Left ventricle myocardium inferior (tissue), 1 donor: ENCODE measurements at regions not wholly inside any gene's neighbourhood (a gene's known extent, or its start where the extent isn't known, plus 50 kb on each side); places are given as distances from the start of the nearest gene placed in this dataset.

Experiments
- DNase-seq: peaks from one replicate; pipeline ENCODE4 v3.0.0-alpha.2; 2020
- H3K27ac ChIP-seq: fragments of 200-600 bp; replicated peaks from 2 replicates; pipeline ENCODE4 v1.8.0; 2021
- H3K27me3 ChIP-seq: fragments of 200-600 bp; 2 replicates; pipeline ENCODE4 v1.8.0; 2021; ENCODE audit warnings: low read depth
- H3K36me3 ChIP-seq: fragments of 200-600 bp; 2 replicates; pipeline ENCODE4 v1.8.0; 2021
- H3K4me1 ChIP-seq: fragments of 200-600 bp; 2 replicates; pipeline ENCODE4 v1.8.0; 2021
- H3K4me3 ChIP-seq: fragments of 200-600 bp; 2 replicates; pipeline ENCODE4 v1.8.0; 2021; ENCODE audit warnings: mild to moderate bottlenecking, moderate library complexity
- H3K9me3 ChIP-seq: fragments of 200-600 bp; replicated peaks from 2 replicates; pipeline ENCODE4 v1.8.0; 2021
- intact Hi-C: fragments of 100-400 bp; cut with micrococcal nuclease; formaldehyde crosslinking; loops from one replicate; pipeline ENCODE4 v1.11.0; 2022
- TF ChIP-seq, protein P1 (sequence below): fragments of 200-600 bp; IDR thresholded peaks from 2 replicates; pipeline ENCODE4 v1.8.0; 2021; ENCODE audit warnings: antibody characterized with exemption, mild to moderate bottlenecking, borderline replicate concordance
- donor health status: DM: no; HTN: yes; CAD: no; lungs with severe emphysema.

DNA sequence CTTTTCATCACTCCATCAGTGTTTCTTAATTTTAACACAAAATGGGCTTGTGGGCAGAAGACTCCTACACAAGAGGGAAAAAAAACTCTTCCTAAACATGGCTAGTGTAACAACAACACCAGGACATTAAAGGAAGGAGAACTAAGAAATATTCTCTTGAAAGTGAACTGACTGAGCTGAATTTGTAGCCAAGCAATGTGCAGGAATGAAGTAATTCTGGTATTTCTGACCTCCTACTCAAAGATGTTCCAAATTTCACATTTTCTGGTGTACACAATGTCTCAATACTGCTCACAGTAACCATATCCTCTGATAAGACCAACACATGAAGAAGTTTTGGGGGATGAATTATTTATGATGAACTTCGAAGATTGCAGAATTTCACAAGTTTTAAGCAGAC is 357.3 kb downstream of the DUSP6 start:
- Histone ChIP-seq H3K4me1 (no peaks in the 10 kb centered on the region), H3K36me3 (no peaks in the 10 kb centered on the region), H3K27ac (no peak overlapping the region), H3K27me3 (no peaks in the 10 kb centered on the region), H3K9me3 (no peaks in the 10 kb centered on the region), H3K4me3 (no peak overlapping the region)
- DNase-seq = no peak
- TF ChIP-seq, protein P1, sequence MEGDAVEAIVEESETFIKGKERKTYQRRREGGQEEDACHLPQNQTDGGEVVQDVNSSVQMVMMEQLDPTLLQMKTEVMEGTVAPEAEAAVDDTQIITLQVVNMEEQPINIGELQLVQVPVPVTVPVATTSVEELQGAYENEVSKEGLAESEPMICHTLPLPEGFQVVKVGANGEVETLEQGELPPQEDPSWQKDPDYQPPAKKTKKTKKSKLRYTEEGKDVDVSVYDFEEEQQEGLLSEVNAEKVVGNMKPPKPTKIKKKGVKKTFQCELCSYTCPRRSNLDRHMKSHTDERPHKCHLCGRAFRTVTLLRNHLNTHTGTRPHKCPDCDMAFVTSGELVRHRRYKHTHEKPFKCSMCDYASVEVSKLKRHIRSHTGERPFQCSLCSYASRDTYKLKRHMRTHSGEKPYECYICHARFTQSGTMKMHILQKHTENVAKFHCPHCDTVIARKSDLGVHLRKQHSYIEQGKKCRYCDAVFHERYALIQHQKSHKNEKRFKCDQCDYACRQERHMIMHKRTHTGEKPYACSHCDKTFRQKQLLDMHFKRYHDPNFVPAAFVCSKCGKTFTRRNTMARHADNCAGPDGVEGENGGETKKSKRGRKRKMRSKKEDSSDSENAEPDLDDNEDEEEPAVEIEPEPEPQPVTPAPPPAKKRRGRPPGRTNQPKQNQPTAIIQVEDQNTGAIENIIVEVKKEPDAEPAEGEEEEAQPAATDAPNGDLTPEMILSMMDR = no peak
- intact Hi-C loops = loop anchor here (10.0 kb wide), 2 partner anchors 410 to 840 kb away; partner anchors contain the start of gene KITLG

DNA sequence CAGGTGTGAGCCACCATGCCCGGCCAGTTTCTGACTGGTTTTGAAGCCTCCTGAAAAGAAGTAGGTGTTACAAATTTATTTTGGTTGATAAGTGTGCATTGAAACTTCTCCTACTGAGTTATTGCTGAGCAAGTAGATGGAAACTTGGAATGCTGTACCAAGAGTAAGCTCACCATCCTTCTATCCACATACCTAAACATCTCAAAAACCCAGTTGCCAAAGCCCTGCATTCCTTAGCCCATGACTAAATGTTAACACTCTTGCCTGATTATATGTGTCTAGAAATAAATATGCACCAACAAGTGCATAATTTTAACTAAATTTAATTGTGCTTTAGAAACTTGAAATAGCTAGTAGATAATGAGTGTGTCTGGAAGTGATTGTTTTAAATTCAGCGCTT is 357.8 kb downstream of the DUSP6 start:
- H3K27ac ChIP-seq = no peak overlapping the region
- no peaks in the 10 kb centered on the region for H3K9me3 ChIP-seq
- intact Hi-C loops = loop anchor here (10.0 kb wide), 2 partner anchors 410 to 840 kb away; partner anchors contain the start of gene KITLG
- H3K36me3 ChIP-seq = no peaks in the 10 kb centered on the region
- H3K4me3 ChIP-seq = no peak overlapping the region
- TF ChIP-seq, protein P1 = no peak
- no peaks in the 10 kb centered on the region for H3K4me1 ChIP-seq
- H3K27me3 ChIP-seq = no peaks in the 10 kb centered on the region
- DNase-seq = no peak

DNA sequence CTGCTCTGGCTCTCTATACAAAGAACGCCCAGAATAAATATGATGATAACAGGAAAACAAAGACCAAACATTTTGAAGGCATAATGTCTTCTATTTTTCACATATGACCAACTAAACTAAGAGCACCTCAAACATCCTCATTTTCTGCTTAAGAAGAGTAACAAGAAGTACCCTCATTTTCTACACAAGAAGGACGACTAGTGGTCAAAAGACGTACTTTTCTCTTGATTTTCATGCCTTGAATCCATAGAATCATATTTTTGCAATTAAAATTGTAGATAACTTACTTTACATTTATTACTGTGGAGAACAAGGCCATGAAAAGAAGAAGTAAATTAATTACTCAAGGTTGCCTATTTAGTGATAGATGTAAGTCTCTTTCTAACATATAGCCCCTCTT is 358.6 kb downstream of the DUSP6 start:
- TF ChIP-seq, protein P1 = peak; percentile 73
- Histone ChIP-seq H3K4me3 (no peak overlapping the region), H3K36me3 (no peaks in the 10 kb centered on the region), H3K4me1 (no peaks in the 10 kb centered on the region), H3K27me3 (no peaks in the 10 kb centered on the region), H3K27ac (no peak overlapping the region), H3K9me3 (no peaks in the 10 kb centered on the region)
- intact Hi-C loops = loop anchor here (10.0 kb wide), 2 partner anchors 409 to 839 kb away; partner anchors contain the start of gene KITLG
- no peak for DNase-seq

DNA sequence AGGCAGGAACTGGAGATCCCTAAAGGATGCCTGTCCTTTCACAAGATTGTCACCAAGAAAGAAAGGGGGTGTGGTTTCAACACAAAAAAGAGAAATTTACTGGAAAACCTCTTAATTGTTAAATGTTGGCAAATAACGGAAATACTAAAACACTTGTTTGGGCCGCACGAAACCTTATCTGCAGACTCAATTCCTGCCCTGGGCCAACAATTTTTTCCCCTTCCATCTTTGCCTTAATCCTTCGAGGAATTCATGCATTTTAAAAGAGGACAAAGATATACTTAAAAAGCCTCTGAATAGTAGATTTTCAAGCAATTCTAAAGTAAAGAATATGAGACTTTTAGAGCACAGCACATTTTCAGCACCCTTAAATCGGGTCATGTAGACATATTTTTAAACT is 366.2 kb downstream of the DUSP6 start:
- DNase-seq = no peak
- TF ChIP-seq, protein P1 = no peak
- Histone ChIP-seq H3K27me3 (no peaks in the 10 kb centered on the region), H3K36me3 (no peaks in the 10 kb centered on the region), H3K27ac (peak overlapping the region; percentile 47), H3K4me1 (peaks cover 16% of the 10 kb centered on the region), H3K4me3 (no peak overlapping the region), H3K9me3 (no peaks in the 10 kb centered on the region)
- intact Hi-C loops = no loop called here

DNA sequence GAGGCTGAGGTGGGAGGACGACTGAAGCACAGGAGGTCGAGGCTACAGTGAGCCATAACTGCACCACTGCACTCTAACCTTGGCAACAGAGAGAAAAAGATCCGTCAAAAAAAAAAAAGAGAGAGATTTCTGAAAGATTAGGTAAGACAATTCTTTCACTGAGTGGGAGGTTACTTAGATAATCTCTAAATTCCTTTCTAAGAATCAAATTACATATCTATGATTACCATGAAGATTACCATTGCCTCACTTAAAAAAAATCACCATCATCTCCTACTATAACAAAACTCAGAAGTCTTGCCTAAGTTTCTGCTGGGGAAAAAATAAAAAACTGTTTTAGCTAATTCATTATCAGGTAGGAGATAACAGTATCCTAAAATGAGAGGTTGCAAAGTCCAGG is 366.7 kb downstream of the DUSP6 start:
- peak overlapping the region; percentile 47 for H3K27ac ChIP-seq
- TF ChIP-seq, protein P1 = no peak

DNA sequence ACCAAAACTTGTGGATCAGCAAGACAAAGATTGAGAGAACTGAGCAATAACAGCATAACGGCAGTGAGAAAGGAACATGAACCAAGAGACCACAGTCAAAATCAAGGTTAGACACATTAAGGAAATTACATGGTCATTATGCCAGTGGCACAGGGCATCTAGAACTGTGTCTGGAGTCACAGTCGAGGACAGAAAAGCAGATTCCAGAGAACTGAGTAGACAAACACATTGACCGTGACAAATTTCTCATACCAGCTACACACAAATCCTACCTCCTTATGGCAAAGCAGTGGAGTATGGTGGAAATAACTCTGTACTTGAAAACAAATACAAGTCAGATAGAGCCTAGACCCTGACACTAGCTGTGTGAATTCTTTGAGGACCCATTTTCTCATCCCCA is 367.3 kb downstream of the DUSP6 start:
- intact Hi-C loops = no loop called here
- TF ChIP-seq, protein P1 = no peak
- Histone ChIP-seq H3K9me3 (no peaks in the 10 kb centered on the region), H3K27me3 (no peaks in the 10 kb centered on the region), H3K4me1 (peaks cover 16% of the 10 kb centered on the region), H3K27ac (no peak overlapping the region), H3K4me3 (no peak overlapping the region), H3K36me3 (no peaks in the 10 kb centered on the region)
- no peak for DNase-seq

More for the DNA sequence above, 366.7 kb downstream of the DUSP6 start:
- intact Hi-C loops = no loop called here
- DNase-seq = no peak
- Histone ChIP-seq H3K27me3 (no peaks in the 10 kb centered on the region), H3K36me3 (no peaks in the 10 kb centered on the region), H3K4me3 (no peak overlapping the region), H3K4me1 (peaks cover 16% of the 10 kb centered on the region), H3K9me3 (no peaks in the 10 kb centered on the region)
